Smooth muscle cell (in vitro differentiated cells): ENCODE measurements at regions not wholly inside any gene's neighbourhood (a gene's known extent, or its start where the extent isn't known, plus 50 kb on each side); places are given as distances from the start of the nearest gene placed in this dataset.
"Not testable (repeated sequence)": the region's sequence is repeated elsewhere in the genome, so short reads cannot be mapped to it uniquely, and the experiment has no call there.

Experiments
- DNase-seq: peaks from one replicate; lab custom pipeline; 2025; ENCODE audit not compliant: unreplicated experiment; lab: John Stamatoyannopoulos, UW
- H2AFZ ChIP-seq: fragments of 200-600 bp; sonication (generic); 2 replicates; pipeline ENCODE4 v1.6.0; 2016; ENCODE audit warnings: antibody characterized with exemption, low read depth, mild to moderate bottlenecking
- H3F3A ChIP-seq: fragments of 200-600 bp; sonication (generic); 2 replicates; pipeline ENCODE4 v1.6.0; 2017; ENCODE audit warnings: antibody characterized with exemption, low read depth
- H3K27ac ChIP-seq: fragments of 200-600 bp; sonication (generic); 2 replicates; pipeline ENCODE4 v1.5.1; 2016; ENCODE audit warnings: low read depth, mild to moderate bottlenecking
- H3K27me3 ChIP-seq: fragments of 200-600 bp; sonication (generic); 2 replicates; pipeline ENCODE4 v1.6.1; 2016; ENCODE audit warnings: low read depth, mild to moderate bottlenecking
- H3K36me3 ChIP-seq: fragments of 200-600 bp; sonication (generic); 2 replicates; pipeline ENCODE4 v1.5.1; 2016; ENCODE audit warnings: low read depth
- H3K4me1 ChIP-seq: fragments of 200-600 bp; sonication (generic); 2 replicates; pipeline ENCODE4 v1.5.1; 2016; ENCODE audit warnings: low read depth
- H3K4me2 ChIP-seq: fragments of 200-600 bp; sonication (generic); 2 replicates; pipeline ENCODE4 v1.6.0; 2016; ENCODE audit warnings: mild to moderate bottlenecking
- H3K4me3 ChIP-seq: fragments of 200-600 bp; sonication (generic); 2 replicates; pipeline ENCODE4 v1.5.1; 2016; ENCODE audit warnings: mild to moderate bottlenecking
- H3K79me2 ChIP-seq: fragments of 200-600 bp; sonication (generic); 2 replicates; pipeline ENCODE4 v1.6.0; 2016; ENCODE audit warnings: low read depth, mild to moderate bottlenecking
- H3K9ac ChIP-seq: fragments of 200-600 bp; sonication (generic); 2 replicates; pipeline ENCODE4 v1.6.0; 2016; ENCODE audit warnings: low read depth
- H3K9me3 ChIP-seq: fragments of 200-600 bp; sonication (generic); replicated peaks from 2 replicates; pipeline ENCODE4 v1.5.1; 2016; ENCODE audit warnings: low read depth
- H4K20me1 ChIP-seq: fragments of 200-600 bp; sonication (generic); 2 replicates; pipeline ENCODE4 v1.6.0; 2016; ENCODE audit warnings: low read depth
- WGBS: methylation state at CpG from one replicate; pipeline ENCODE4 v1.1.7; 2016; ENCODE audit warnings: low lambda C conversion rate; 5-methylcytosine and 5-hydroxymethylcytosine counted together

GRCh38 chr6:26835707-26836106, 176.2 kb upstream of the ZNF322 start:
- not testable (repeated sequence) for H3K9me3 ChIP-seq, H3K79me2 ChIP-seq, H3K27ac ChIP-seq, H3K36me3 ChIP-seq, H3K4me2 ChIP-seq, DNase-seq, H2AFZ ChIP-seq, H3K4me3 ChIP-seq, H4K20me1 ChIP-seq, H3K27me3 ChIP-seq, H3K4me1 ChIP-seq, H3K9ac ChIP-seq, H3F3A ChIP-seq
- WGBS: 79% methylated on average over 5 of the region's 5 CpGs

- not testable (repeated sequence) for H3K4me3 ChIP-seq
These were observed 177.1 kb upstream of the ZNF322 start for GRCh38 chr6:26836657-26837056.

DNA sequence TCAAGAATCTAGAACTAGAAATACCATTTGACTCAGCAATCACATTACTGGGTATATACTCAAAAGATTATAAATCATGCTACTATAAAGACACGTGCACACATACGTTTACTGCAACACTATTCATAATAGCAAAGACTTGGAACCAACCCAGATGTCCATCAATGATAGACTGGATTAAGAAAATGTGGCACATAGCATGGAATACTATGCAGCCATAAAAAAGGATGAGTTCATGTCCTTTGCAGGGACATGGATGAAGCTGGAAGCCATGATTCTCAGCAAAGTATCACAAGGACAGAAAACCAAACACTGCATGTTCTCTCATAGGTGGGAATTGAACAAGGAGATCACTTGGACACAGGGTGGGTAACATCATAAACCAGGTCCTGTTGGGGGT, 185.3 kb upstream of the ZNF322 start:
- not testable (repeated sequence) for H4K20me1 ChIP-seq, H3K4me1 ChIP-seq, H3K4me2 ChIP-seq, DNase-seq, H3K9me3 ChIP-seq, H3K27me3 ChIP-seq, H3K36me3 ChIP-seq, H3K4me3 ChIP-seq, H3K79me2 ChIP-seq, H3K27ac ChIP-seq, H2AFZ ChIP-seq, H3K9ac ChIP-seq, H3F3A ChIP-seq
- 97% methylated on average over 2 of the region's 2 CpGs for WGBS

More at GRCh38 chr6:26836657-26837056, 177.1 kb upstream of the ZNF322 start:
- not testable (repeated sequence) for H3K4me1 ChIP-seq, H3K79me2 ChIP-seq, H3K27me3 ChIP-seq, H3K4me2 ChIP-seq, H4K20me1 ChIP-seq, H3K9ac ChIP-seq, H2AFZ ChIP-seq, H3K36me3 ChIP-seq, H3F3A ChIP-seq, DNase-seq, H3K9me3 ChIP-seq, H3K27ac ChIP-seq

DNA sequence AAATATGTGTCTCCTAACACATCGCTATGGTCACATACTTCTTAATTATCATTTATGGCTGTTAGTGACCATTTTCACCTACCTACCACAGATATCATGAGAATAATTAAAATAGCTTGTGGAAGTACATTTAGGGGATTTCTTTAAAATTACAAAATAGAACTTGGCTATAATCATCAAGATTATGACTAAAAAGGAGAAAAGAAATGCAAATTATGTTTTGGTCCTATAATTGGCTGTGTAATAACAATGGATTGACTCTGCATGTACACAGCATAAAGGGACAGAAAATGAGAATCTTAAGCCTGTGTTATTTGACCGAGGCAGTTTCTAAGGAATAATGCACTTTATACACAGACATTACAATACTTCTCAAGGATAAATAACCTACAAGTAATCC, 197.7 kb upstream of the ZNF322 start:
- H3K9me3 ChIP-seq, H3K4me2 ChIP-seq, H4K20me1 ChIP-seq, H3F3A ChIP-seq, H3K4me1 ChIP-seq, H3K36me3 ChIP-seq, H3K4me3 ChIP-seq, H3K27ac ChIP-seq, DNase-seq, H3K9ac ChIP-seq, H2AFZ ChIP-seq, H3K79me2 ChIP-seq, H3K27me3 ChIP-seq: not testable (repeated sequence)
- WGBS: 50% methylated on average over 2 of the region's 2 CpGs

DNA sequence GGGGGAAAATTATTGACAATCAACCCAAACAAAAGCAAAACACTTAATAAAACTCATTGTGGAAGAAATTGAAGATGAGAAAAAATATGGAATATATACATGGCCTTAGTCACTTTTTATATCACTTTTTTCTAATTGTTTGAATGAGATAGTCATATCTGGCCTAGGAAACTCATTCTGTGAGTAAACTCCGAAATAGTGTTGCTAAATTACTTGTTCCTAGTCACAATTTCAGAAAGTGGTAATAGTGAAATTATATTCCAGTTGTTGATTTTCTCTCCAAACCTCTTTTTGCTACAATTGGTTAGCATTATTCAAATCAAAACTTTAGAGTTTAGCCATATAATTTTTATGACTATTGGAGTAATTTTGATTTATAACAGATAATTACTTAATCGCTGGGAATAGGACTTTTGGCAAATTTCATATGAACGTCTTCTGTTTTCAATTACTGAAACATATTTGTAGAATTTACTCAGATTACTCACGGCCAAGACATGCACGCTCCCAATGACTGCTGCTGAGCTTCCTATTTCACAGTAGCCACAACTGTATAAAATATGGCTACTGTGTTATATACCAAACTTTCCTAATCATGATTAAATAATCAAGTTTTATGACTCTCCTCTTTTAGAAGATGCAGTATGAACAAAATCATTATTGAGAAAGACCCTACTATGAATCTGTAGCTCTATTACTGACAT, 199.7 kb upstream of the ZNF322 start:
- H3K27ac ChIP-seq, H3K4me1 ChIP-seq: not testable (repeated sequence)
- WGBS: 91% methylated on average over 3 of the region's 5 CpGs

GRCh38 chr6:26859771-26860163, 200.2 kb upstream of the ZNF322 start:
- H4K20me1 ChIP-seq, H3K4me1 ChIP-seq, H2AFZ ChIP-seq, DNase-seq, H3K79me2 ChIP-seq, H3K4me2 ChIP-seq, H3K27me3 ChIP-seq, H3K36me3 ChIP-seq, H3K9ac ChIP-seq, H3K9me3 ChIP-seq, H3K4me3 ChIP-seq, H3K27ac ChIP-seq, H3F3A ChIP-seq: not testable (repeated sequence)
- 92% methylated on average over 2 of the region's 2 CpGs for WGBS

More for the DNA sequence above, 199.7 kb upstream of the ZNF322 start:
- not testable (repeated sequence) for H3K4me2 ChIP-seq, H3K79me2 ChIP-seq, DNase-seq, H3K9ac ChIP-seq, H4K20me1 ChIP-seq, H3K36me3 ChIP-seq, H2AFZ ChIP-seq, H3K27me3 ChIP-seq, H3K4me3 ChIP-seq, H3F3A ChIP-seq, H3K9me3 ChIP-seq

GRCh38 chr6:26861913-26862312, 202.4 kb upstream of the ZNF322 start:
- H3K79me2 ChIP-seq, H3K9ac ChIP-seq, H3K27me3 ChIP-seq, H3F3A ChIP-seq, H3K36me3 ChIP-seq, H3K4me2 ChIP-seq, H3K9me3 ChIP-seq, H2AFZ ChIP-seq, H3K4me1 ChIP-seq, H4K20me1 ChIP-seq, H3K4me3 ChIP-seq, DNase-seq, H3K27ac ChIP-seq: not testable (repeated sequence)
- 100% methylated on average over 2 of the region's 2 CpGs for WGBS

- H3K79me2 ChIP-seq, H3K36me3 ChIP-seq, H4K20me1 ChIP-seq, H3K9ac ChIP-seq, H3K4me1 ChIP-seq, H3K4me2 ChIP-seq, H3K9me3 ChIP-seq, H3F3A ChIP-seq, H3K4me3 ChIP-seq, DNase-seq, H3K27me3 ChIP-seq, H2AFZ ChIP-seq, H3K27ac ChIP-seq: not testable (repeated sequence)
- WGBS: 94% methylated on average over 6 of the region's 6 CpGs
These were observed 204.1 kb upstream of the ZNF322 start for GRCh38 chr6:26863641-26864040.

GRCh38 chr6:26898785-26899184, 239.2 kb upstream of the ZNF322 start:
- not testable (repeated sequence) for H3K27me3 ChIP-seq, H3K9me3 ChIP-seq, H3K4me2 ChIP-seq, H3K79me2 ChIP-seq, H2AFZ ChIP-seq, H3K36me3 ChIP-seq, H3K4me1 ChIP-seq, H3K4me3 ChIP-seq, H4K20me1 ChIP-seq, H3F3A ChIP-seq, H3K9ac ChIP-seq, H3K27ac ChIP-seq, DNase-seq
- WGBS: 98% methylated on average over 9 of the region's 9 CpGs
